Astrocyte (in vitro differentiated cells and primary cell): ENCODE measurements at regions not wholly inside any gene's neighbourhood (a gene's known extent, or its start where the extent isn't known, plus 50 kb on each side); places are given as distances from the start of the nearest gene placed in this dataset.

Source experiments
- CTCF ChIP-seq: IDR thresholded peaks from 2 replicates; pipeline ENCODE4 v1.5.1; 2011; ENCODE audit warnings: low read depth, mild to moderate bottlenecking, inconsistent platforms, low read length, moderate library complexity; ENCODE audit not compliant: insufficient read depth
- EZH2 ChIP-seq: IDR thresholded peaks from 2 replicates; pipeline ENCODE4 v1.6.1; 2012; ENCODE audit warnings: mild to moderate bottlenecking, low read length, inconsistent platforms; ENCODE audit not compliant: insufficient read depth

GRCh38 chr5:3022665-3023064, 271.2 kb upstream of the IRX2 start:
- TF ChIP-seq CTCF (no peak), EZH2 (no peak)
